ENCODE measurements at regions not wholly inside any gene's neighbourhood (a gene's known extent, or its start where the extent isn't known, plus 50 kb on each side); places are given as distances from the start of the nearest gene placed in this dataset.
"Not testable (repeated sequence)": the region's sequence is repeated elsewhere in the genome, so short reads cannot be mapped to it uniquely, and the experiment has no call there.

DNA sequence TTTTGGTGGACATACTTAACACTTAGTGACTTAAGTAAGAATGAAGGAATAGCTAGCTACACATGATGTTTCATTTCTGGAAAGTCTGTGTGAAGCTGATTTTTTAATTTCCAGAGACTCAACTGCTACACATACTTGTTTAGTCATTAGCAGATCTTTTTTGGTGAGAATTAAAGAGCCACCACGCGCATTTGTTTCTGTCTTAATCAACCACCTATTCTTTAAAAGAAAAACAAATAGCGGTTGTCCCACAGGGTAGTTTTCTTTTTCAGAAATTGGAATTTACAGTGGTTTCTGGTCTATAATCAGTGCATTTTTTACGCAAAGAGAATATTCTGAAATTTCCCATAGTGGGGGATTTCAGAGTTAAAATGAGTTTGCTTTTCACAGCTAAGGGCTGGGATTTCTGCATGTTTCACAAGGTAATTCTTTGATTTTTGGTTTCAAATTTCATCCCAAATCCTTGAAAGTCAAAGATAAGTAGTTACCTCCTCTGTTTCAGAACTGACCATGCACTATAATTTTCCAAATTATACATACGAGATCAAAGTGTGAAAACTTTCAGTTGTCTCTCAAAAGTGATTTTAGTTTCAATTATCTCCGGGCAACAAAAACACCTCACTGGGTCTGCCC is 631.0 kb upstream of the GRM7 start:
- no peak for DNase-seq

DNA sequence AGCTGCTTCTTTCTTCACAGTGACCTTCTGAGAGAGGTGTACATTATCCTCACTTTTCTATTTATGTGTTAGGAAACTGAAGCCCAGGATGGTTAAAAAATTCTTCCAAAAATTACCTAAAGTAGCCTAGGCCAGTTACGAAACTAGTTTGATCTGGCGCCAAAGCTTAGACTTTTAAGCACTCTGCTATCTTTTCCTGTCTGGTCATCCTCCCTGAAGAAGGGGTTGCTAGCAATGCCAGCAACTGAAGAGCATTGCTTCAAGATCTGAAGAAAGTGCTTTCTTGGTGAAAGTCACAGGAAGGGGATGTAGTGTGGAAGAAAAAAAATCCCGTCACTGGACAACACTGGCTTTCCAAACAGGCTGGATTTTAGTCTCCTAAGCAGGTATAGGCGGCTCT is 618.8 kb upstream of the GRM7 start:
- DNase-seq: no peak

DNA sequence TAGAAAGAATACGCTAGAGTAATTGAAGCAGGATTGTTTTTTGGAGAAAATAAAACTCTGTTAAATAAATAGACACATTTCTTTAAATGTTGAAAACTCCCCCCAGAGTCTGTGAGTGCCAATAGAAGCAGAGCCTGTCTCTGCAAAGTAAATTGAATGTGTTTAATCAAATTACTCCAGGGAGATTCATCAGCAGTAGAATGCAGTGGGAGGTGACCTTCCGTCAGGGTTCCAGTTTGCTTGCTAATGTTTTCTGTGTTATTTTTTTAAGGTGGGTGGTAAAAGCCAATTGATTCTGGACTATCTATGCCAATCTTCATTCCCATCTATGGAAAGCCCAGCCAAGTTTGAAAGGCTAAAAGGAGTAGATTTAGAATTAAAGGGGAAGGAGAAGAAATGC is 612.4 kb upstream of the GRM7 start:
- DNase-seq: no peak

- no peak for DNase-seq
Observed at GRCh38 chr3:6249679-6250078, 611.2 kb upstream of the GRM7 start.

GRCh38 chr3:6250167-6250566 is 610.7 kb upstream of the GRM7 start:
- DNase-seq: no peak

GRCh38 chr3:6251612-6252400 is 609.1 kb upstream of the GRM7 start:
- DNase-seq: no peak

DNA sequence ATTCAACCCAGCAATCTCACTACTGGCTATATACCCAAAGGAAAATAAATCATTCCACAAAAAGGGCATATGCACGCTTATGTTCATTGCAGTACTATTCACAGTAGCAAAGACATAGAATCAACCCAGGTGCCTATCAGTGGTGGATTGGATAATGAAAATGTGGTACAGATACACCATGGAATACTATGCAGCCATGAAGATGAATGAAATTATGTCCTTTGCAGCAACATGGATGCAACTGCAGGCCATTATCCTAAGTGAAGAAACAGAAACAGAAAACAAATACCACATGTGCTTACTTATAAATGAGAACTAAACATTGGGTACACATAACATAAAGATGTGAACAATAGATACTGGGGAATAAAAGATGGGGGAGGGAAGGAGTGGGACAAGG is 606.4 kb upstream of the GRM7 start:
- no peak for DNase-seq

DNA sequence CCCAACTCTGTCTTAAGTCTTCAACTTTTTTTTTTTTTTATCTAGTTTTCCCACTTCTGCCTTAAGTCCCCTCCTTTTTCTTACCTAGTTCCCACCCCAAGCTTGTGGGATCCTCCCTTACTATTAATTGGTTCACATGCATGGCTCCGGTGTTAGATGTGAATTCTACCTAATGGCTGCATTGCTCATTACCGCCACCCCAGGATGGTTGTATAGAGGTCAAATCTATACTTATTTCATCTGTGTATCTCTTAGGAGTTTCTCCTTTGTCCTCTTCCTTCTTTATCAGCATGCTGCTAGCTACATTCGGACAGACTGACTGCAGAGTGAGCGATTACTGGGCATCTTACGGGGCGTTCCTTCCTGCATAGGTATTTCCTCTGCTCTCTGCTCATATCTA is 605.7 kb upstream of the GRM7 start:
- DNase-seq: no peak

DNA sequence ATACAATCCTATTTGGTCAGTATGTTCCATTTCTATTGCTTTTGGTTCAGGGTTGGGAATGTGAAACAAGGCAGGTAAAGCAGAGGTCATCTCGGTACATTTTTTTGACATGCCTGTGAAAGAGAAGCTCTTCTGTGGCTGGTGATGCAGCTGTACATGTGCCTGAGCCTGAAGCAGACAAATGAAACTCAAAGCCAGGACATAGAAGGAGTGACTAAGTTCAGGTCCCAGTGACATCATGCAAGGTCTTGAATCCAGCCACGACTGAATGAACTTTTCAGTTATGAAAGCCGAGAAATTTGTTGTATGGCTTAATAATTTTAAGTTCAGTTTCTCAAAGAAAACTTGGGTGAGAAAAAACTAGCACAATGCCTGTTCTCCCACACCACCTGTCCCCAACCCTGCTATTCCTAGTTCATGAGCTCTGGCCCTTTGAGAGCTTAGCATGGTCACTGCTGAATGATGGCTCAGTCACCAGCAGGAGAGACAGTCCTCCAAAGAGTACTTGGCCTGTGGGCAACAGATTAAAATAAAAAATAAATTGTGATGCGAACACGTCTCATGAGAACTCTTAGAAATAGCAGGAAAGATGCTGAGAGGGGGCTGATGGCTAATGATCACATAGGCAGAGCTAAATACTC is 600.2 kb upstream of the GRM7 start:
- DNase-seq: no peak

DNA sequence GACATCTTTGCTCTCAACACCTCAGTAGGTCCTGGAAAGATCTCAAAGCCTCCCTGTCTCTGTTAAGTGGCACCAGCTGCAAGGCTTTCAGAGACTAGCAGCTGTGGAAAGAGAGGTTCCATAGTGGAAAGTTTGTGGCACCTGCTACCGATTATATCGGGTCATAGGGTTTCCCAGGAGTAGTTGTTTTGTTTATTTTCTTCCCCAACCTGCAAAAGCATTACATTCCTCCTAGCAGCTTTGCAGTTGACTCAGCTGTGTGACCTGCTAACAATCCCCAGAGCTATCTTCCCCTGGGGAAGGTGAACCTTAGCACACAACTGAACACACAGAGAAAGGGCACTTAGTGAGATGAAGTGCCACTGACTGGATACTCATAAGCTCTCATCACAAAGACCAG is 598.9 kb upstream of the GRM7 start:
- DNase-seq: no peak

GRCh38 chr3:6264036-6264435 is 596.9 kb upstream of the GRM7 start:
- DNase-seq: no peak

- no peak for DNase-seq
Observed at GRCh38 chr3:6264906-6265305, 596.0 kb upstream of the GRM7 start.

GRCh38 chr3:6266135-6266534 is 594.8 kb upstream of the GRM7 start:
- DNase-seq: no peak

DNA sequence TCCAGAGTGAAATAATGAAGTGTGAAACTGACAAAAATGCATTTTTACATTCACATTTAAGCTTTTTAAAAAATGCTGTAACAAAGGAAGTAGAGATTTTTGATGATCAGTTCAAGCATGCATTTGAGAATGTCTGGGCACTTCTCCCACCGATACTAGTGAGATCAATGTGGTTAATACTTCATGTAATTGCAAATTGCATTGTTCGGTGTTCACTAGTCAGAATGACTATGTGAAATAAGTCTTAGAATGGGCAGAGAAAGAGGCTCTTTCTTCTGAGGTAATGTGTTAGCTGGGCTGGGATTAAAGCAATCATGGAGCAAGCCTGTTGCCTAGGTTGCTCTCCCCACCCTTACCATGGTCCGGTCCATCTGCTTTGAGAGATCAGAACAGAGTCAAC is 587.0 kb upstream of the GRM7 start:
- DNase-seq: no peak

DNA sequence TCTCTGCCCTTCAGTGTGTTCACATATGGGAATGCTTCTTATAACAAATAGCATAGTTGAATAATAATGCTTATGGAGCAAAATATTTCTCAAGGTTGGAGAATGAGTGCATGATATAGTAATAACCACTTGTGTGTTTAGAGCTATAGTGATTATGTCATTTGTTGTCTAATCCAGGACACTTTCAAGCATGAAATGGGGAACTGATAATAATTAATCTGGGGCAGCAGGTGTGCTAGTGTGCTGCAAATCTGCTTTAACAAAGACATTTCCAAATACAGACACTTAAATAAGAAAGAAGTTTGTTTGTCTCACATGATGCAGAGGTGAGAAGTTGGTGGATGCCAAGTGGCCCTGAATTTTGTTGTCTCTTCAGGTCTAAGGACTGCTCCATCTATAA is 579.3 kb upstream of the GRM7 start:
- no peak for DNase-seq

- no peak for DNase-seq
Observed at GRCh38 chr3:6282918-6283317, 578.0 kb upstream of the GRM7 start.

DNA sequence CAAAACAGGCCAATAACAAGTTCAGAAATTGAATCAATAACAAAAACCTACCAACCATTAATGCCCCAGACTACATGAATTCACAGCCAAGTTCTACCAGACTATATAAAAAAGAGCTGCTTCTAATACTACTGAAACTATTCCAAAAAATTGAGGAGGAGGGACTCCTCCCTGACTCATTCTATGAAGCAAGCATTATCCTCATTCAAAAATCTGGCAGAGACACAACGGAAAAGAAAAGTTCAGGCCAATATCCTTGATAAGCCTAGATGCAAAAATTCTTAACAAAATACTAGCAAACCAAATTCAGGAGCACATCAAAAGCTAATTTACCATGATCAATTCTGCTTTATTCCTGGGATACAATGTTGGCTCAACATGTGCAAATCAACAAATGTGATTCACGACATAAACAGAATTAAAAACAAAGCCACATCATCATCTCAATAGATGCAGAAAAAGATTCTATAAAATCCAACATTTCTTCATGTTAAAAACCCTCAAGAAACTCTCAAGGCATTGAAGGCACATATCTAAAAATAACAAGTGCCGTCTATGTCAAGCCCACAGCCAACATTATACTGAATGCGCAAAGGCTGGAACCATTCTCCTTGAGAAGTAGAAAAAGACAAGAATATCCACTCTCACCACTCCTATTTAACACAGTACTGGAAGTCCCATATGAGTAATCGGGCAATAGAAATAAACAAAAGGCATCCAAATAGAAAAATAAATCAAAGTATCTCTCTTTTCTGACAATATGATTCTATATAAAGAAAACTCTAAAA is 573.6 kb upstream of the GRM7 start:
- DNase-seq: no peak

DNA sequence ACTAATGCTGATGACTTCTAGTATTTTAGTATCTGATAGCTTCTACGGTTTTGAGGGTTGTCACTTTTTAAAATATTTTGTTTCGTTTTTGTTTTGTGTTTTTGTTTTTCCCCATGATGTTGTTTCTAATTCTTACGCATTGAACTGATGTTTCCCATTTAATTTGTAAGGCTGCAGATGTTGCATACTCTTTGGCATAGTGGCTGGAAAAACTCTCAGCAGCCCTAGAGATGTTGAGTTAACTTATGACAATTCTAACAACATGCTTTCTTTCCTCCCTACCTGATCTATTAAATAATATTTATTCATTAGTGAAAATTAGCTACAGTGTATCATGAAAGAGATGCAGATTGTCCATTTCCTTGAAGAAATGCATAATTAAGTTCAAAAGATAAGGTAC is 559.3 kb upstream of the GRM7 start:
- no peak for DNase-seq

GRCh38 chr3:6315906-6316305 is 545.0 kb upstream of the GRM7 start:
- DNase-seq: no peak

GRCh38 chr3:6321999-6322398 is 538.9 kb upstream of the GRM7 start:
- DNase-seq: no peak

DNA sequence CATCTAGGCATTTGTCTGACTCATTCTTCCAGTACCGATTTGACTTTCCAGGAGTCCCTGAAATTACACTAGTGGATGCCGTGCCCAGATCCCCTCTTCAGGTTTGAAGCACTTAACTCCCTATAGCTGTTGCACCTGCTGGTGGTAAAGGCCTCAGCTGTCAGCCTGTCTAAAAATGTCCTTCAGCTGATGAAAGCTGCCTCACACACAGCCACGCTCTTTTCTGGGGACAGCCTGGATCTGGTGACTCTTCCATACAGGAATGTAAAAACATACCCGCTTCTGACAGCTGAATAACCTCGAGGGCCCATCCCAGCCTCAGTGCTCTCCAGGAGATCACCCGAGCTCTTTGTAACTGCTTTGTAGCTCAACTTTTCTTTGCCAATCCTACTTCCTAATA is 534.1 kb upstream of the GRM7 start:
- no peak for DNase-seq

DNA sequence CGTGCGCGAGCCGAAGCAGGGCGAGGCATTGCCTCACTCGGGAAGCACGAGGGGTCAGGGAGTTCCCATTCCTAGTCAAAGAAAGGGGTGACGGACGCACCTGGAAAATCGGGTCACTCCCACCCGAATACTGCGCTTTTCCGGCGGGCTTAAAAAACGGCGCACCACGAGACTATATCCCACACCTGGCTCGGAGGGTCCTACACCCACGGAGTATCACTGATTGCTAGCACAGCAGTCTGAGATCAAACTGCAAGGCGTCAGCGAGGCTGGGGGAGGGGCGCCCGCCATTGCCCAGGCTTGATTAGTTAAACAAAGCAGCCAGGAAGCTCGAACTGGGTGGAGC is 520.0 kb upstream of the GRM7 start:
- DNase-seq: not testable (repeated sequence)

DNA sequence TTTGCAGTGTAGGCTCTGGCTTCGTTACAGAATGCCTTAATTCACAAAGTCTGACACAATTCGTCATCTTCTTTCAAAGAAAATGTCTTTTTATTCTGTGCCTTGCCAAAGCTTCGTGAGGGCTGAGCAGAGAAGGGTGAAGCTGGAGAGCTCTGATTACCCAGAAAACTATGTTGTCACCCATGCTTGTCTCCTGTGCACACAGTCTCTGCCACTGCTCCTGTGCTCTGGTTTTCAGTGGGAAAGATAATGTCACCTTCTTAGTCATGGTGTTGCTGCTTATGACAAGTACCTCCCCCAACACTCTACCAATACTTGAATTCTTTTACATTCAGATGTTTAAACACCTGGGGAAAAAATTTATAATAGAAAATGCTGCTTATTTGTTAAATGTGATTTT is 509.2 kb upstream of the GRM7 start:
- DNase-seq: no peak

GRCh38 chr3:6354653-6355052 is 506.3 kb upstream of the GRM7 start:
- no peak for DNase-seq

Measured in T-helper 1 cell (primary cell).